HTR-8/SVneo (cell line): ENCODE measurements at regions not wholly inside any gene's neighbourhood (a gene's known extent, or its start where the extent isn't known, plus 50 kb on each side); places are given as distances from the start of the nearest gene placed in this dataset.

ENCODE experiments used
- DNase-seq: peaks from one replicate; pipeline ENCODE4 v3.0.0; 2011; ENCODE audit warnings: low spot score, mixed read lengths; ENCODE audit not compliant: insufficient read length
- FAIRE-seq: peaks from 2 replicates; lab custom pipeline; 2011; peaks lifted over from hg19 to GRCh38; lab: Jason Lieb, UNC

DNA sequence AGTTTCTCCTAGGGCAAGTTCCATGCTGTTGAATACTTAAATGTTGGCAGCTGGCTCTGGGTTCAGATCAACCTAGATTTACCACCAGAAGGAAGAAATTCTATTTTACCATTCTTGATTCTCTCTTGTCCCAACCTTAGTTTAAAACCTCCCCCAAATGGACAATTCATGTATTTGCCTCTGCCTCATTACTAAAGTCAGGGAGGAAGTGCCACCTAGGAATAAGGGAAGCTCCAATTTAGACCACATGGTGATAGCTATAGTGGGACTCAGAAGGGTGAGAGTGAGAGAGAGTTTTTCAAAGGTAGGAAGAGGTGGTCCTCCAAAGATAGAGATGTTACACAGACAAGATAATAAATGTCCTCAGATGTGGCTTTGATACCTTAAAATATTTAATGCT lies 53.4 kb upstream of the PAM start:
- FAIRE-seq (no peak), DNase-seq (no peak)
